Activated CD4-positive, alpha-beta T cell treated with anti-CD3 and anti-CD28 coated beads, Interleukin-2, amount 10 ng/mL, durations not matched to agents 7 days and 5 days (primary cell): ENCODE measurements at regions not wholly inside any gene's neighbourhood (a gene's known extent, or its start where the extent isn't known, plus 50 kb on each side); places are given as distances from the start of the nearest gene placed in this dataset.
A peak's percentile ranks its signal among the peaks of the same experiment; 100 is the strongest.

ENCODE experiments used
- CTCF ChIA-PET: fragments of 350-600 bp; sonication (Branson Sonifier 250); formaldehyde crosslinking; loops from one replicate; lab custom pipeline; 2021; ENCODE audit warnings: antibody characterized with exemption; lab: Charles Lee
- POLR2A ChIA-PET: fragments of 350-600 bp; sonication (Branson Sonifier 250); formaldehyde crosslinking; loops from one replicate; lab custom pipeline; 2021; ENCODE audit warnings: antibody characterized with exemption; lab: Charles Lee
- DNase-seq: peaks from one replicate; pipeline ENCODE4 v3.0.0-alpha.2; 2020
- H3K27ac Mint-ChIP-seq: one replicate; pipeline ENCODE4 v1.8.0; 2021; ENCODE audit warnings: mild to moderate bottlenecking, moderate library complexity, mixed read lengths
- H3K27me3 Mint-ChIP-seq: one replicate; pipeline ENCODE4 v1.8.0; 2021; ENCODE audit warnings: mixed read lengths
- H3K36me3 Mint-ChIP-seq: one replicate; pipeline ENCODE4 v1.8.0; 2021; ENCODE audit warnings: low read depth, mixed read lengths
- H3K4me1 Mint-ChIP-seq: one replicate; pipeline ENCODE4 v1.8.0; 2021; ENCODE audit warnings: mixed read lengths
- H3K4me3 Mint-ChIP-seq: one replicate; pipeline ENCODE4 v1.8.0; 2021; ENCODE audit warnings: mild to moderate bottlenecking, moderate library complexity, mixed read lengths
- H3K9me3 Mint-ChIP-seq: one replicate; pipeline ENCODE4 v1.8.0; 2021; ENCODE audit warnings: mixed read lengths

DNA sequence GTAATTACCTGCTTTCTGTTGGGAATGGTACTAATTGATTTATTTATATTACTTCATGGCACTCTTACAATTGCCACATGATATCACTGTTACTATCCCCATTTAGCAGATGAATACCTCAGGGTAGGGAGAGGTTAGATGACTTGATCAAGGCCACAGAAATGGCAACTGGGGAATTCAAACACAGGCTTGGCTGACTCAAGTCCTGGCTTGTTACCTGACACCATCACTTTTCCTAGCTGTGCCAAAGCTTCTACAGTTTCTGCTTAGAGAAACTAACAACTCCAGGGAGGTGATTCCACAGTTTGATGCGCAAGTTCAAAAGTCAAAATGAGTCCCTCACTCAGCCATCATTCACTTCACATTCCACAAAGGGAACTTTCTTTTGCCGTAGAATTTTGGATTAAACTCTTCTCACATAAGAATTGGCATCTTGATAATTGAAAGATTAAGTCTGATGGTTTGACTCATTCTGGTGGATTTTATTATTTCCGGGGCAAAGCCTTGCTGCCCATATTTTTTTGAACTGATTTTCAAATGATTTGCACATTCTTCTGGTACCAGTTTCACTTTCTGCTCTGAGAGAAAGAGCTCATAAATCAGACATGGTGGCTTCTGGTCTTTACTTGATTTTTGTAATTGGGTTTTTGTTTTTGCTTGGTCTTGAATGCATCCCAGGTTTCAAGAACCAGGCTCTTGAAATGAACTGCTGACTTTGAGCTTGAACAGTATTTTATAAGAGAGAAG is 656.8 kb downstream of the BCL11A start:
- Mint-ChIP-seq H3K9me3 (peaks cover 2% of the 10 kb centered on the region), H3K4me1 (peaks cover 13% of the 10 kb centered on the region), H3K4me3 (no peak overlapping the region), H3K27ac (peak overlapping the region; percentile 79), H3K27me3 (peaks cover 4% of the 10 kb centered on the region), H3K36me3 (no peaks in the 10 kb centered on the region)
- ChIA-PET POLR2A (no interaction called here), CTCF (no interaction called here)
- no peak for DNase-seq

DNA sequence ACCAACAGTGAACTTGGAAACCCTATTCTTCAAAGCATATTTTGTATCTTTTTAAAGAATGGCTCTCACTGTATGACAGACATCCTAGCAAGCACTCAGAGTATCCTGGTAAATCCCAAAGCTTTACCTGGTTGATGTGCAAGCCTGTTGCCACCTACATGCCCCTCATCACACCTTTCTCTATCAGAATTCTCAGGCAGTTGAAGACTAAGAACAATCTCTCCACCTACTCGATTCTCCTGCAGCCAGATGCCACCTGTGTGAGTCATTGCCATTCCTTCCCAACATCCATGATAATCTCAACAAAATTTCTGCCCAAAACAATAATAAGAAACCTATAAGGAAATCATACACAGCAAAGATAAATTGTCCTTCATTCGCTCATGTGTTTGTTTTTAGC is 659.8 kb downstream of the BCL11A start:
- ChIA-PET POLR2A (no interaction called here), CTCF (no interaction called here)
- no peaks in the 10 kb centered on the region for H3K36me3 Mint-ChIP-seq

DNA sequence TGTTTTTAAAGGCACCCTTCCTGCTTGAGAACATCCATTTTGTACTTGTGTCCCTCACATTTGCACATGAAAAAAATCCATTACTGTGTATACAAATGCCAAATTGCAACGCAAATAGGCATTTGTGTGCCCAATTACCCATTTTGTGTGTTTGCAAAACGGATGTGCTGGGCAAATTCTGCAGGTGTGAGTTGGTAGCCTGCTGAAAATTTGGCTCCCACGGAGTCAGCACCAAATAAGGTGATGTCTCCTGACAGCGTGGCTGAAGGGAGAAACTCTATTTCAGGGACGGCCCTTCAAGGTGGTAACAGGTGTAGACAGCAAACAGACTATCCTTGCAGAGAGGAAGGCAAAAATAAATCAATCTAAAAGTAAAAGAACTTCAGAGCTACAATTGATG is 661.1 kb downstream of the BCL11A start:
- CTCF ChIA-PET, result no interaction called here
- Mint-ChIP-seq H3K4me3 (no peak overlapping the region), H3K36me3 (peaks cover 1% of the 10 kb centered on the region), H3K9me3 (peaks cover 12% of the 10 kb centered on the region), H3K27me3 (peaks cover 4% of the 10 kb centered on the region), H3K4me1 (peaks cover 32% of the 10 kb centered on the region), H3K27ac (no peak overlapping the region)
- POLR2A ChIA-PET, result no interaction called here
- no peak for DNase-seq

More for the DNA sequence above, 659.8 kb downstream of the BCL11A start:
- no peak overlapping the region for H3K27ac Mint-ChIP-seq
- H3K4me1 Mint-ChIP-seq, result peaks cover 22% of the 10 kb centered on the region
- peaks cover 4% of the 10 kb centered on the region for H3K27me3 Mint-ChIP-seq
- DNase-seq, result no peak
- peaks cover 12% of the 10 kb centered on the region for H3K9me3 Mint-ChIP-seq
- no peak overlapping the region for H3K4me3 Mint-ChIP-seq

DNA sequence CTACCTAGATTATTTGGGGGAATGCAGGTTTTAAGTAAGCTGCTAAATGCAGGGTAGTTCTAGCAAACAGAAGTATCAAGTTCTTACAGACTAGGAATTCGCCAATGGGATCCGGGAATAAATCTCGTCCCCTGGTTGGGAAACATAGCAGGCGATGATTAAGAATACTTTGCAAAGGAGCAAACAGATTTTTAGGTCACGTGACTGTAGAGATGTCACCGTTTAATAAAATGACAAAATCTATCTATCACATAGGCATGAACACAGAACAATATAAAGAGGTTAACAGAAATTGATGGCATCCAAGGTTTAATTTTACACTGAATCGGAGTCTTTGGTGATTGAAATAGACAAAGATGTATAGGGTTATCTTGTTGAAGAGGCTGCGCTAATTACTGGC is 664.1 kb downstream of the BCL11A start:
- ChIA-PET CTCF (no interaction called here), POLR2A (no interaction called here)
- Mint-ChIP-seq H3K4me3 (no peak overlapping the region), H3K4me1 (peaks cover 43% of the 10 kb centered on the region), H3K27me3 (peaks cover 4% of the 10 kb centered on the region), H3K27ac (no peak overlapping the region), H3K36me3 (peaks cover 1% of the 10 kb centered on the region), H3K9me3 (peaks cover 10% of the 10 kb centered on the region)
- no peak for DNase-seq

DNA sequence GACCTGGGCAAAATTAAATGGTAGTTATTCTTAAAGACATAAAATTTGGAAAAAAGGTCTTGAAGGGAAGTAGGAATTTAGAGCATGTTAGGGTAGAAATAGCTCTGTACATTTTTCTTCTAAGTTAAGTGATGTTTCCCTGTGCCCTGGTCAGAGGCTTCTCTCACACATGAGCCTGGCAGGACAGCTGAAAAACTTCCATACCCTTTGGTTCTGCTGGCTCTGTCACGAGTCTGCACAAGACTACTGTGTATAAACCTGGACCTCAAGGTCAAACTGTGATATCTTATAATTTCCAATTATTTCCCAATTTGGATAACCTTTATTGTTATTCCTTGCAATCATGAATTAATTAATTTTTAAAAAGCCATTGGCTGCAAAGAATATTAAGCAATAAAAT is 664.7 kb downstream of the BCL11A start:
- POLR2A ChIA-PET, result no interaction called here
- Mint-ChIP-seq H3K27ac (peak overlapping the region; percentile 81), H3K9me3 (peaks cover 10% of the 10 kb centered on the region), H3K4me1 (peaks cover 43% of the 10 kb centered on the region), H3K36me3 (peaks cover 1% of the 10 kb centered on the region), H3K4me3 (no peak overlapping the region), H3K27me3 (peaks cover 4% of the 10 kb centered on the region)
- CTCF ChIA-PET, result no interaction called here
- DNase-seq, result no peak

DNA sequence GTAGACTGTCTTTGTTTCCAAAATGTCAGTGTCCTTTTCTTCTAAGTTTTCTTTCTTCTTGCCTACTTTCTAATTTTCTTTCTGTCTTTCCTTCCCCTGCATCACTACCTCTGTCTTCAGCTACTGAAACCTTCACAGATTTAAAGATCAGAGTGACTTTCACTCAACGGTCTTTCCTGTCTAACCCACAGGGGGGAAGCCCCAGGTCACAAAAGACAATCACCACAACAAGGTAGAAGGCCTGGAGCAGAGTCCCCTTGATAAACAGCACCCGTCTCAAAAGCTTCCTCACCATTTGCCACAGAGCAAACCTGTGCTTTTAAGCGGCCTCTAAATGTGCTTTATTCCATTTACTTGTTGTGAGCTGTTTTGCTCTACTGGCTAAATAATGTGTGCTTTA is 665.4 kb downstream of the BCL11A start:
- Mint-ChIP-seq H3K4me3 (peak overlapping the region; percentile 35), H3K27ac (peak overlapping the region; percentile 81), H3K4me1 (peaks cover 43% of the 10 kb centered on the region), H3K36me3 (peaks cover 1% of the 10 kb centered on the region), H3K27me3 (peaks cover 1% of the 10 kb centered on the region), H3K9me3 (peaks cover 10% of the 10 kb centered on the region)
- ChIA-PET POLR2A (no interaction called here), CTCF (no interaction called here)
- DNase-seq, result peak; percentile 82

DNA sequence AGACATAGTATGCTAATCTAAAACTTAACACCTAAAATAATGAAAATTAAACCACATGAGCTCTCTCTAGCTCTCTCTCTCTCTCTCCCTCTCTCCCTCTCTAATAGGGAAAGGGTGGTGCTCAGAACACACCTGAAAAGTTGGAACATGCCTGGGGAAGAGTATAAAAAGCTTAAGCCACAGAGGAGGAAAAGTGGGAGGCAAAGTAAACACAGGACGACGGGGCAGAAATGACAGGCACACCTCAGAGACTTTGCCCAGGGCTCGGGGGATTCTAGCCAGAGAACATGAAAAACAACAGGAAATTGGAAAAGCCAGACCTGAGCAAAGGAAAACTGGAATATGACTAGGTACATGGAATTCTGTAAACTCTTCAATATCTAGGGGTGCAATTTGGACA is 666.1 kb downstream of the BCL11A start:
- Mint-ChIP-seq H3K9me3 (peaks cover 10% of the 10 kb centered on the region), H3K27ac (peak overlapping the region; percentile 81), H3K4me3 (peak overlapping the region; percentile 35), H3K27me3 (no peaks in the 10 kb centered on the region), H3K36me3 (peaks cover 1% of the 10 kb centered on the region), H3K4me1 (peaks cover 43% of the 10 kb centered on the region)
- ChIA-PET CTCF (no interaction called here), POLR2A (no interaction called here)
- no peak for DNase-seq

DNA sequence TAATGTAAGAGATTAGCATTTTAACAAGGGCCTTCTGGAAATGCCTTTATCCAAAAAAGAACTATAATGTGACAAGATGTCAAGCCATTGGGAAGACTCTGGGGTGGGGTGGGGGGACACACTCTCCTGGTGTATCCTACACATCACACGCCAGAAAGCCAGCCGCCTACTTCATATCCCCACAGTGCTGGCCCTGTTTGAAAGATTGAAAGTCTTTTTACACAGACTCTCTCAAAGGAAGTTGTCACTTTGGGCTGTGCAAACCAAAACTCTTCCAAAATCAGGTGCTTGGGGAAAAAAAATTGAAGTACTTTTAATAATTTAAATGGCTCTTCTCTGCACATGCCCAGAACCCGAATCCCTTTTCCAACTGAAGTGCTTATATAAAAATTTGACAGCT is 666.7 kb downstream of the BCL11A start:
- Mint-ChIP-seq H3K36me3 (peaks cover 1% of the 10 kb centered on the region), H3K27me3 (no peaks in the 10 kb centered on the region), H3K9me3 (peaks cover 10% of the 10 kb centered on the region), H3K4me3 (no peak overlapping the region), H3K27ac (peak overlapping the region; percentile 70), H3K4me1 (peaks cover 43% of the 10 kb centered on the region)
- ChIA-PET CTCF (no interaction called here), POLR2A (no interaction called here)
- no peak for DNase-seq

DNA sequence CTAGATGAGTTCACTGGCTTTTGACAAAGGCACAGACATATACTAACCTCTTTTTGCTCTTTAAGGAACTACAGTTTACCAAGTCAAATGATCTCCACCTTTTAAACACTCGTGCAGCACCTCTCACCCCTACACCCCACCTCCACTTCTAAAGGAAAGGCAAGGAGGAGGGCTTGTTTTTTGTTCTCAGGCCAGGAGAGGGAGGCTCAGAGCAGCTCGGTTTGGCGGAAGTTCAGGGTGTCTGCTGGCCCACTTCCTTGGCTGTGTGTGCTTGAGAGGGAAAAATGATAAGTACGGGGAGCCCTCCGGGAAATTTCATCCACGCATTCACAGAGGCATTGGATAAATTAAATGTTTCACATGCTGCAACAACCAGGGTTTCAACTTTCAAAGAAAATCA is 667.9 kb downstream of the BCL11A start:
- H3K4me1 Mint-ChIP-seq, result peaks cover 36% of the 10 kb centered on the region
- ChIA-PET CTCF (no interaction called here), POLR2A (no interaction called here)
- H3K4me3 Mint-ChIP-seq, result no peak overlapping the region
- H3K36me3 Mint-ChIP-seq, result peaks cover 1% of the 10 kb centered on the region
- peak overlapping the region; percentile 54 for H3K27ac Mint-ChIP-seq
- H3K9me3 Mint-ChIP-seq, result peaks cover 3% of the 10 kb centered on the region
- H3K27me3 Mint-ChIP-seq, result no peaks in the 10 kb centered on the region
- DNase-seq, result peak; percentile 19

DNA sequence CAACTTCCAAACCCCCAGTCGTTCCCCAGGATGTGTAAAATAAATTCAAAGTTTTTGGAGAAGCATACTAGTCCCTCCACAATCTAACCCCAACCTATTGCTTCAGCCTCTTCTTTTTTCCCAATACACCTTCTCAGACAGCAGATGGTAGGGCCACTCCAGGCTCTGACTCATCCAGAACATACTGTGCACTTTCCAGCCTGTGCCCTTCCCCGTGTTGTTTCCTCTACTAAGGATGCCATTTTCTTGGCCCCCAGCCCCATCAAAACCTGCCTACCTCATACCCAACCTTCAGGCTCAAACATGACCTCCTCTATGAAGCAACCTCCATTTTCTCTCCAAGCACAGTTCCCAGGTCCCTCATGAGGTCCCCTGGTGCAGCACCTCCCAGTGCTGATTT is 669.3 kb downstream of the BCL11A start:
- no peak for DNase-seq
- peaks cover 36% of the 10 kb centered on the region for H3K4me1 Mint-ChIP-seq
- ChIA-PET POLR2A (no interaction called here), CTCF (no interaction called here)
- H3K4me3 Mint-ChIP-seq, result no peak overlapping the region
- H3K9me3 Mint-ChIP-seq, result no peaks in the 10 kb centered on the region
- no peaks in the 10 kb centered on the region for H3K27me3 Mint-ChIP-seq
- H3K27ac Mint-ChIP-seq, result no peak overlapping the region
- peaks cover 1% of the 10 kb centered on the region for H3K36me3 Mint-ChIP-seq

DNA sequence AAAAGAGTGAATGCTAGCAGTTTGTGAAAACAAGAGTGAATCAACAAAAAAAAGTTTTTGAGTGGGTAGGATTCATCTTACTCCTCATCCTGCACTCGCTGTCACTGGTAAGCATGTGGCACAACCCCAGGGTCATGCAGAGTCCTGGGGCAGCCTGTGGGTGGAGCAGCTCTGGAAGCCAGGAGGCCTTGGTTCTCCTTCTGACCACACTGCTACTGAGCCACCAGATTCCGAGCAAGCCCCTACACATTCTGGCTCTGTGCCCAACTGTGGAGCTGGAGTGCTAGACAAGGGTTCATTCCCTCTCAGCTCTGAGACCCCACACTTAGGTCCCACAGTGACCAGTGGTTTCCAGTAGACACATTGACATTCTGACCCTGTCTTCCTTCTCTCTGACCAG is 670.6 kb downstream of the BCL11A start:
- CTCF ChIA-PET, result no interaction called here

DNA sequence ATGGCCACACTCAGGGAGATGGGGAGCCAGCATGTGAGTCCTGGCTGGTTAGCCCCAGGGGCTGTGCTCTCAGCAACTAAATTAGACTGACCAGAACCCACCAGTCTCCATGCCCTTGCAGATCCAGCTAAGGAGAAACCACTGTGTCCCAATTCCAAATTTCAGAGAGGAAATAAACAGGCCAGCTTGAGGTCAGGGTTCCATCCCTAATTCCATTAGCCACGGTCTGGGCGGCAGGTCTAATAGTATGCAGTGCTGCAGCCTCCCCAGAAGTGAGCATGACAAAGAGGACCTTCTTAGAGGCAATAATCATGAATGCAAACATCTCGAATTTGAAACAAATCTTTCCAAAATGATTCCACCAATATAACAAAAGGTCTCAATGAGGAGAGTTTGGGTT is 671.2 kb downstream of the BCL11A start:
- ChIA-PET POLR2A (no interaction called here), CTCF (no interaction called here)
- Mint-ChIP-seq H3K36me3 (no peaks in the 10 kb centered on the region), H3K4me3 (no peak overlapping the region), H3K27me3 (no peaks in the 10 kb centered on the region), H3K9me3 (no peaks in the 10 kb centered on the region), H3K27ac (no peak overlapping the region), H3K4me1 (peaks cover 20% of the 10 kb centered on the region)
- no peak for DNase-seq

More for the DNA sequence above, 670.6 kb downstream of the BCL11A start:
- Mint-ChIP-seq H3K4me3 (no peak overlapping the region), H3K9me3 (no peaks in the 10 kb centered on the region), H3K27ac (no peak overlapping the region), H3K27me3 (no peaks in the 10 kb centered on the region), H3K4me1 (peaks cover 26% of the 10 kb centered on the region), H3K36me3 (no peaks in the 10 kb centered on the region)
- DNase-seq, result no peak
- POLR2A ChIA-PET, result no interaction called here

DNA sequence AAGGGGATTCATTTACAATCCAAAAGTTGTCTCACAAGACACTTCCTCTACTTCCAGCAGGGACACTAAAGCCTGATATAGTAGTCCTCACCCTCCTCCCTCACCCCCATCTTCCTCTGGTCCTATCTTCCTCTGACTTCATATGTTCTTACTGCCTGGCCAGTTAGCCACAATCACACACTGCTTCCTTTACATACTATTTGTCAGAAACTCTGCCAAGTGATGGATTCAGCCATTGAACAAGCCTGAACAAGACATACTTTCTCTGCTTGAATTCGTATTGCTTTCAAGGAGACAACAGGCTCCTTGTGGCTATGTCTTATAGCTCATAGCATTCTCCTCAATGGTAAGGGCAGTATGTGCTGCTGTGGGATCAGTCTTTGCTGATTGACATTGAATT is 672.2 kb downstream of the BCL11A start:
- H3K36me3 Mint-ChIP-seq, result no peaks in the 10 kb centered on the region
- H3K27ac Mint-ChIP-seq, result no peak overlapping the region
- no peak overlapping the region for H3K4me3 Mint-ChIP-seq
- DNase-seq, result no peak
- CTCF ChIA-PET, result no interaction called here
- no peaks in the 10 kb centered on the region for H3K9me3 Mint-ChIP-seq
- POLR2A ChIA-PET, result no interaction called here
- no peaks in the 10 kb centered on the region for H3K27me3 Mint-ChIP-seq
- peaks cover 10% of the 10 kb centered on the region for H3K4me1 Mint-ChIP-seq

DNA sequence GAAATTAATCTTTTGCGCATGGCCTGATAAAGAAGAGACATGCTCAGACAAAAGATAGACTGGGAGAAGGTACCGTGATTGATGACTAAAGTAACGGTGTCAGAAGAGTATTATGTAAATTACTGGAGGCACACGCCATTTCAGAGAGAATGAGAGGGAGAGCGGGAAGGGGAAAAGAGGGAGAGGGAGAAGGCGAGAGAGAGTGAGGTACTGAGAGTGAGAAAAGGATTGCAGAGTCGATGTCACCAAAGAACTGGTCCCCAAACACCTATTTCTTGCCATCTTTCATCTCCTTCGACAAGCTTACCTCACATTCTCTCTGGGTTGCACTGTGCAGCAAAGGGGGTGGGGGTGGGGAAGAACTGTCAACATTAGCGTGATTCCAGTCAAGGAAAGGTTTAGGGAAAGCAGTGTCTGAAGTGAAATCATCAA is 673.7 kb downstream of the BCL11A start:
- no peaks in the 10 kb centered on the region for H3K36me3 Mint-ChIP-seq
- DNase-seq, result no peak
- H3K27me3 Mint-ChIP-seq, result no peaks in the 10 kb centered on the region
- no peaks in the 10 kb centered on the region for H3K9me3 Mint-ChIP-seq
- no peak overlapping the region for H3K4me3 Mint-ChIP-seq
- ChIA-PET CTCF (no interaction called here), POLR2A (no interaction called here)
- no peaks in the 10 kb centered on the region for H3K4me1 Mint-ChIP-seq
- no peak overlapping the region for H3K27ac Mint-ChIP-seq
